Lower leg skin (tissue), 3 donors: ENCODE measurements at regions not wholly inside any gene's neighbourhood (a gene's known extent, or its start where the extent isn't known, plus 50 kb on each side); places are given as distances from the start of the nearest gene placed in this dataset.

Source experiments
- CTCF ChIP-seq, 3 donors: fragments of 450-650 bp; IDR thresholded peaks; one replicate each; pipeline ENCODE4 v1.5.1; 2016; ENCODE audit warnings: antibody characterized with exemption in 3 of 3, mild to moderate bottlenecking in 3 of 3, moderate library complexity in 2 of 3
- POLR2A ChIP-seq, 2 donors: fragments of 450-650 bp; IDR thresholded peaks; one replicate each; pipeline ENCODE4 v1.6.1; 2016 to 2017; ENCODE audit warnings: antibody characterized with exemption in 2 of 2, mild to moderate bottlenecking in 1 of 2, moderate library complexity in 1 of 2

GRCh38 chr15:38176155-38176554 lies 76.5 kb upstream of the SPRED1 start:
- TF ChIP-seq CTCF (IDR thresholded peaks at IDR 0.05) (no peak), POLR2A (IDR thresholded peaks at IDR 0.05) (no peak)
